ENCODE measurements at regions not wholly inside any gene's neighbourhood (a gene's known extent, or its start where the extent isn't known, plus 50 kb on each side); places are given as distances from the start of the nearest gene placed in this dataset.

- no peak for TF ChIP-seq CTCF (IDR thresholded peaks at IDR 0.05)
- no peak for TF ChIP-seq EP300 (IDR thresholded peaks at IDR 0.05)
- TF ChIP-seq POLR2A (IDR thresholded peaks at IDR 0.05), result no peak
Observed at GRCh38 chr1:61531716-61532115, 193.2 kb downstream of the TM2D1 start.

Data from sigmoid colon (tissue), 4 donors.